ENCODE measurements at regions not wholly inside any gene's neighbourhood (a gene's known extent, or its start where the extent isn't known, plus 50 kb on each side); places are given as distances from the start of the nearest gene placed in this dataset.

- TF ChIP-seq, protein P1, sequence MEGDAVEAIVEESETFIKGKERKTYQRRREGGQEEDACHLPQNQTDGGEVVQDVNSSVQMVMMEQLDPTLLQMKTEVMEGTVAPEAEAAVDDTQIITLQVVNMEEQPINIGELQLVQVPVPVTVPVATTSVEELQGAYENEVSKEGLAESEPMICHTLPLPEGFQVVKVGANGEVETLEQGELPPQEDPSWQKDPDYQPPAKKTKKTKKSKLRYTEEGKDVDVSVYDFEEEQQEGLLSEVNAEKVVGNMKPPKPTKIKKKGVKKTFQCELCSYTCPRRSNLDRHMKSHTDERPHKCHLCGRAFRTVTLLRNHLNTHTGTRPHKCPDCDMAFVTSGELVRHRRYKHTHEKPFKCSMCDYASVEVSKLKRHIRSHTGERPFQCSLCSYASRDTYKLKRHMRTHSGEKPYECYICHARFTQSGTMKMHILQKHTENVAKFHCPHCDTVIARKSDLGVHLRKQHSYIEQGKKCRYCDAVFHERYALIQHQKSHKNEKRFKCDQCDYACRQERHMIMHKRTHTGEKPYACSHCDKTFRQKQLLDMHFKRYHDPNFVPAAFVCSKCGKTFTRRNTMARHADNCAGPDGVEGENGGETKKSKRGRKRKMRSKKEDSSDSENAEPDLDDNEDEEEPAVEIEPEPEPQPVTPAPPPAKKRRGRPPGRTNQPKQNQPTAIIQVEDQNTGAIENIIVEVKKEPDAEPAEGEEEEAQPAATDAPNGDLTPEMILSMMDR (IDR thresholded peaks at IDR 0.05; ENCODE audit: borderline replicate concordance, extremely low read depth, low read length, poor library complexity, severe bottlenecking): no peak
- TF ChIP-seq EZH2 (IDR thresholded peaks at IDR 0.05; ENCODE audit: borderline replicate concordance, low read depth, low read length, severe bottlenecking): no peak
Observed at GRCh38 chr7:34445653-34446052, 212.4 kb upstream of the NPSR1 start.

Measured in DND-41 (cell line).